Cardiac muscle cell (in vitro differentiated cells and primary cell): ENCODE measurements at regions not wholly inside any gene's neighbourhood (a gene's known extent, or its start where the extent isn't known, plus 50 kb on each side); places are given as distances from the start of the nearest gene placed in this dataset.

Experiments used
- DNase-seq, 2 donors: peaks; one replicate each; pipeline versions ENCODE4 v3.0.0 to v3.0.0-alpha.2; 2010 to 2017; ENCODE audit warnings: low read depth in 1 of 2, low spot score in 1 of 2
- H3K27ac ChIP-seq: fragments of 200-600 bp; sonication (generic); 2 replicates; pipeline ENCODE4 v1.5.1; 2016
- H3K27me3 ChIP-seq: fragments of 200-600 bp; sonication (generic); 2 replicates; pipeline ENCODE4 v1.6.0; 2016; ENCODE audit warnings: control low read depth
- H3K36me3 ChIP-seq: fragments of 200-600 bp; sonication (generic); 2 replicates; pipeline ENCODE4 v1.5.1; 2016; ENCODE audit warnings: control low read depth
- H3K4me1 ChIP-seq: fragments of 200-600 bp; sonication (generic); 2 replicates; pipeline ENCODE4 v1.8.1; 2017; ENCODE audit warnings: low read depth, mild to moderate bottlenecking, mixed run types
- H3K4me3 ChIP-seq: fragments of 200-600 bp; sonication (generic); 2 replicates; pipeline ENCODE4 v1.5.1; 2016; ENCODE audit warnings: mild to moderate bottlenecking
- H3K9me3 ChIP-seq: fragments of 200-600 bp; sonication (generic); 2 replicates; pipeline ENCODE4 v1.5.1; 2017; ENCODE audit warnings: low read depth, mild to moderate bottlenecking, control low read depth
- CTCF ChIP-seq: IDR thresholded peaks from 2 replicates; pipeline ENCODE4 v1.5.1; 2012; ENCODE audit warnings: low read depth, mild to moderate bottlenecking, low read length

- Histone ChIP-seq H3K36me3 (no peaks in the 10 kb centered on the region), H3K27ac (no peak overlapping the region), H3K9me3 (no peaks in the 10 kb centered on the region), H3K4me3 (no peak overlapping the region), H3K27me3 (no peaks in the 10 kb centered on the region), H3K4me1 (peaks cover 17% of the 10 kb centered on the region)
- no peak for DNase-seq
- no peak for TF ChIP-seq CTCF
These were observed 184.3 kb downstream of the FGFR2 start for GRCh38 chr10:121413951-121414350.

- Histone ChIP-seq H3K36me3 (no peaks in the 10 kb centered on the region), H3K27ac (no peak overlapping the region), H3K27me3 (no peaks in the 10 kb centered on the region), H3K4me3 (no peak overlapping the region), H3K9me3 (no peaks in the 10 kb centered on the region), H3K4me1 (peaks cover 17% of the 10 kb centered on the region)
- DNase-seq: no peak
- no peak for TF ChIP-seq CTCF
These were observed 183.7 kb downstream of the FGFR2 start for GRCh38 chr10:121414366-121415062.

GRCh38 chr10:121415063-121415399 is 183.2 kb downstream of the FGFR2 start:
- TF ChIP-seq CTCF: no peak
- H3K4me1 ChIP-seq: peaks cover 17% of the 10 kb centered on the region
- no peaks in the 10 kb centered on the region for H3K9me3 ChIP-seq
- no peak overlapping the region for H3K27ac ChIP-seq
- H3K4me3 ChIP-seq: no peak overlapping the region
- DNase-seq: no peak
- H3K36me3 ChIP-seq: no peaks in the 10 kb centered on the region
- no peaks in the 10 kb centered on the region for H3K27me3 ChIP-seq

GRCh38 chr10:121416071-121416470 is 182.2 kb downstream of the FGFR2 start:
- no peak overlapping the region for H3K27ac ChIP-seq
- H3K4me1 ChIP-seq: peaks cover 17% of the 10 kb centered on the region
- DNase-seq: no peak
- TF ChIP-seq CTCF: no peak
- no peak overlapping the region for H3K4me3 ChIP-seq
- no peaks in the 10 kb centered on the region for H3K36me3 ChIP-seq
- H3K27me3 ChIP-seq: no peaks in the 10 kb centered on the region
- no peaks in the 10 kb centered on the region for H3K9me3 ChIP-seq

DNA sequence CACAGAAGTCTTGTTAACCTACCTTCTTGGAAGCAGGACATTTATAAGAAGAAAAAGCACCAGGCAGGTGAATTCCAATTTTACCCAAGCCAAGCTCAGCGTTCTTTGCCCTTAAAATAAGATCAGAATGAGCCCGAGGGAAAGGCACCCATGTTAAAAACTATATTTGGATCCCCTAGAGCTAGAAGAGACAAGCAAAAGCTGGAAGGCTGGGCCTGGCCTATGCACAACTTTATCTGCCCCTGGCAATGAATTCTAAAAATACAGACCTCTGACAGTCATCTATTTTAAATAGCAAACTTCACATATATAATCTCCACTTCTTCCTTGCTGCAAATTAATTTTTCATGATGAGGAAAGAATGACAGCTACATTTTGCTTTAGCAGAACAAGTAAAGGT is 180.9 kb downstream of the FGFR2 start:
- Histone ChIP-seq H3K9me3 (no peaks in the 10 kb centered on the region), H3K27me3 (no peaks in the 10 kb centered on the region), H3K27ac (peak overlapping the region; percentile 64), H3K4me1 (peaks cover 17% of the 10 kb centered on the region), H3K36me3 (no peaks in the 10 kb centered on the region), H3K4me3 (no peak overlapping the region)
- TF ChIP-seq CTCF: no peak
- DNase-seq: no peak
